ENCODE measurements at regions not wholly inside any gene's neighbourhood (a gene's known extent, or its start where the extent isn't known, plus 50 kb on each side); places are given as distances from the start of the nearest gene placed in this dataset.

GRCh38 chr3:162332344-162332743 lies 835.7 kb downstream of the OTOL1 start:
- DNase-seq (ENCODE audit: low spot score) (no peak), ATAC-seq (no peak)
- peaks cover 55% of the 10 kb centered on the region for H3K9me3 Mint-ChIP-seq
- CTCF ChIA-PET = no interaction called here
- H3K27ac Mint-ChIP-seq = no peak overlapping the region
- POLR2A ChIA-PET = no interaction called here
- TF ChIP-seq ELF4 (CRISPR knock-in tag; IDR thresholded peaks at IDR 0.05; ENCODE audit: low read depth) (no peak), STAT6 (CRISPR knock-in tag; conservative IDR thresholded peaks at IDR 0.05; ENCODE audit: low read depth) (no peak), CTCF (IDR thresholded peaks at IDR 0.05) (no peak), CDX4 (CRISPR knock-in tag; IDR thresholded peaks at IDR 0.05; ENCODE audit: borderline replicate concordance) (no peak), PRRX2 (CRISPR knock-in tag; IDR thresholded peaks at IDR 0.05) (no peak), ZNF532 (CRISPR knock-in tag; IDR thresholded peaks at IDR 0.05; ENCODE audit: borderline replicate concordance) (no peak), NFATC4 (CRISPR knock-in tag; IDR thresholded peaks at IDR 0.05) (no peak), ATF2 (CRISPR knock-in tag; IDR thresholded peaks at IDR 0.05; ENCODE audit: borderline replicate concordance, low read depth) (no peak), MLX (CRISPR knock-in tag; IDR thresholded peaks at IDR 0.05) (no peak), AFF4 (CRISPR knock-in tag; IDR thresholded peaks at IDR 0.05; ENCODE audit: borderline replicate concordance) (no peak), ZNF232 (CRISPR knock-in tag; IDR thresholded peaks at IDR 0.05) (no peak), ESRRA (CRISPR knock-in tag; IDR thresholded peaks at IDR 0.05; ENCODE audit: borderline replicate concordance) (no peak), TEAD1 (CRISPR knock-in tag; IDR thresholded peaks at IDR 0.05) (no peak), RELA (CRISPR knock-in tag; IDR thresholded peaks at IDR 0.05; ENCODE audit: borderline replicate concordance) (no peak), ZNF396 (CRISPR knock-in tag; IDR thresholded peaks at IDR 0.05; ENCODE audit: borderline replicate concordance) (no peak), NR1H2 (CRISPR knock-in tag; IDR thresholded peaks at IDR 0.05) (no peak), MAX (CRISPR knock-in tag; IDR thresholded peaks at IDR 0.05) (no peak), FOXP4 (CRISPR knock-in tag; IDR thresholded peaks at IDR 0.05) (no peak), ZNF219 (CRISPR knock-in tag; IDR thresholded peaks at IDR 0.05; ENCODE audit: borderline replicate concordance) (no peak)
- H3K4me3 Mint-ChIP-seq = no peak overlapping the region
- no peaks in the 10 kb centered on the region for H3K27me3 Mint-ChIP-seq (ENCODE audit: low read depth)
- peaks cover 37% of the 10 kb centered on the region for H3K36me3 Mint-ChIP-seq
- peaks cover 7% of the 10 kb centered on the region; the same call in 1 of the 2 replicates for H3K4me1 Mint-ChIP-seq

Data from WTC11 (cell line).